HCT116 (cell line): ENCODE measurements at regions not wholly inside any gene's neighbourhood (a gene's known extent, or its start where the extent isn't known, plus 50 kb on each side); places are given as distances from the start of the nearest gene placed in this dataset.

ENCODE experiments used
- ATAC-seq: fragments of 200-7000 bp; cut with Tn5 transposase; 2 replicates; pipeline ENCODE4 v1.9.1; 2020; ENCODE audit warnings: mild to moderate bottlenecking, moderate library complexity
- BruUV-seq: library from RNA; stranded (reverse); fragments of 400-500 nt; replicated peaks from 2 replicates; lab custom pipeline; 2021; lab: Mats Ljungman, UMichigan
- CTCF ChIA-PET: fragments of 300-600 bp; sonication (Branson Sonifier 250); formaldehyde crosslinking; loops from one replicate; lab custom pipeline; 2021; ENCODE audit warnings: antibody characterized with exemption; lab: Charles Lee
- POLR2A ChIA-PET: fragments of 300-600, 350-600 bp; sonication (Branson Sonifier 250); formaldehyde crosslinking; loops from one replicate; lab custom pipeline; 2021; ENCODE audit warnings: antibody characterized with exemption; lab: Charles Lee
- RAD21 ChIA-PET, 2 experiments: fragments of 300-600 bp; sonication (Branson Sonifier 250); formaldehyde crosslinking; loops; one replicate each; lab custom pipeline; 2023; ENCODE audit warnings: low total read pairs in 2 of 2; ENCODE audit not compliant: uncharacterized antibody in 2 of 2, unreplicated experiment in 2 of 2, low non-redundant PET in 1 of 2; lab: Charles Lee
- DNase-seq: peaks from one replicate; pipeline ENCODE4 v3.0.0-alpha.2; 2010; ENCODE audit warnings: low read depth, low spot score
- H2AFZ ChIP-seq: fragments of 200-600 bp; shearing (Covaris generic), sonication (generic); 2 replicates; pipeline ENCODE4 v1.6.1; 2017; ENCODE audit warnings: low read depth, mixed run types, mixed read lengths, antibody characterized with exemption, low read length; ENCODE audit not compliant: poor library complexity, severe bottlenecking
- H3K27ac ChIP-seq: 2 replicates; pipeline ENCODE4 v1.5.1; 2012; ENCODE audit warnings: low read depth, low read length
- H3K27me3 ChIP-seq: fragments of 200-600 bp; sonication (generic); 2 replicates; pipeline ENCODE4 v1.6.1; 2016; ENCODE audit warnings: mixed run types, low read length, mixed read lengths; ENCODE audit not compliant: insufficient read depth
- H3K36me3 ChIP-seq, 2 experiments: fragments of 200-500 bp in 1 of 2; fragments of 200-600 bp in 1 of 2; sonication (Bioruptor generic) in 1 of 2; sonication (generic) in 1 of 2; 2 replicates each; pipeline versions ENCODE4 v1.5.1 to v1.6.1; 2014 to 2016; ENCODE audit warnings: low read length in 2 of 2, inconsistent platforms in 1 of 2, mixed read lengths in 1 of 2, mixed run types in 1 of 2; ENCODE audit not compliant: insufficient read depth in 2 of 2, control insufficient read depth in 1 of 2
- H3K4me1 ChIP-seq, 2 experiments: fragments of 200-600 bp in 1 of 2; sonication (generic) in 1 of 2; 2 replicates each; pipeline versions ENCODE4 v1.5.1 to v1.6.1; 2012 to 2017; ENCODE audit warnings: low read length in 2 of 2, inconsistent platforms in 1 of 2, mild to moderate bottlenecking in 1 of 2, mixed read lengths in 1 of 2, mixed run types in 1 of 2, moderate library complexity in 1 of 2; ENCODE audit not compliant: insufficient read depth in 2 of 2, control insufficient read depth in 1 of 2
- H3K4me2 ChIP-seq: fragments of 200-600 bp; sonication (generic); 2 replicates; pipeline ENCODE4 v1.6.1; 2017; ENCODE audit warnings: mixed run types, low read length, mixed read lengths
- H3K4me3 ChIP-seq, 2 experiments: fragments of 200-600 bp in 1 of 2; sonication (generic) in 1 of 2; replicated peaks in 1 of 2; 2 replicates each; pipeline ENCODE4 v1.5.1; 2011 to 2016; ENCODE audit warnings: low read length in 2 of 2, control low read depth in 1 of 2, low read depth in 1 of 2, mild to moderate bottlenecking in 1 of 2, mixed read lengths in 1 of 2, mixed run types in 1 of 2
- H3K79me2 ChIP-seq: fragments of 200-600 bp; sonication (generic); 2 replicates; pipeline ENCODE4 v1.6.1; 2017; ENCODE audit warnings: mild to moderate bottlenecking, mixed run types, low read length, moderate library complexity, mixed read lengths; ENCODE audit not compliant: insufficient read depth
- H3K9ac ChIP-seq: fragments of 200-600 bp; sonication (generic); 2 replicates; pipeline ENCODE4 v1.6.1; 2016; ENCODE audit warnings: low read length, mixed read lengths
- H3K9me2 ChIP-seq: fragments of 200-600 bp; sonication (generic), shearing (Covaris generic); 2 replicates; pipeline ENCODE4 v1.6.1; 2017; ENCODE audit warnings: mixed run types, mild to moderate bottlenecking, moderate library complexity; ENCODE audit not compliant: insufficient read depth
- H3K9me3 ChIP-seq, 2 experiments: fragments of 200-500 bp in 1 of 2; fragments of 200-600 bp in 1 of 2; sonication (Bioruptor generic) in 1 of 2; sonication (generic) in 1 of 2; 2 replicates each; pipeline ENCODE4 v1.6.1; 2014 to 2017; ENCODE audit warnings: low read length in 2 of 2, mixed read lengths in 2 of 2, inconsistent platforms in 1 of 2, low read depth in 1 of 2, mild to moderate bottlenecking in 1 of 2, mixed run types in 1 of 2, moderate library complexity in 1 of 2; ENCODE audit not compliant: control insufficient read depth in 1 of 2, insufficient read depth in 1 of 2
- H4K20me1 ChIP-seq: fragments of 200-600 bp; sonication (generic), shearing (Covaris generic); 2 replicates; pipeline ENCODE4 v1.6.1; 2017; ENCODE audit warnings: mixed run types, mild to moderate bottlenecking, moderate library complexity; ENCODE audit not compliant: insufficient read depth
- CBX3 ChIP-seq: IDR thresholded peaks from 2 replicates; pipeline ENCODE4 v1.6.1; 2012; ENCODE audit warnings: low read depth
- CTCF ChIP-seq, 3 experiments: fragments of 200-600 bp in 1 of 3; sonication (generic) in 1 of 3; IDR thresholded peaks in 2 of 3; conservative IDR thresholded peaks in 1 of 3; 2 replicates each; pipeline ENCODE4 v1.5.1; 2012 to 2017; ENCODE audit warnings: low read depth in 2 of 3, low read length in 2 of 3, antibody characterized with exemption in 1 of 3, borderline replicate concordance in 1 of 3, control low read depth in 1 of 3, mild to moderate bottlenecking in 1 of 3, mixed read lengths in 1 of 3, mixed run types in 1 of 3, moderate library complexity in 1 of 3; ENCODE audit not compliant: insufficient read depth in 1 of 3
- EGR1 ChIP-seq: IDR thresholded peaks from 2 replicates; pipeline ENCODE4 v1.6.1; 2012; ENCODE audit warnings: low read depth
- ELF1 ChIP-seq: IDR thresholded peaks from 2 replicates; pipeline ENCODE4 v1.6.1; 2012; ENCODE audit warnings: low read depth, borderline replicate concordance
- EZH2 ChIP-seq: fragments of 200-600 bp; sonication (generic); IDR thresholded peaks from 2 replicates; pipeline ENCODE4 v1.6.1; 2017; ENCODE audit warnings: antibody characterized with exemption, mixed run types
- EZH2phosphoT487 ChIP-seq: fragments of 200-600 bp; IDR thresholded peaks from 2 replicates; pipeline ENCODE4 v1.6.1; 2018; ENCODE audit warnings: antibody characterized with exemption, borderline replicate concordance
- FOSL1 ChIP-seq: IDR thresholded peaks from 2 replicates; pipeline ENCODE4 v1.6.1; 2012; ENCODE audit warnings: low read depth
- JUND ChIP-seq: IDR thresholded peaks from 2 replicates; pipeline ENCODE4 v1.6.1; 2012
- MAX ChIP-seq: IDR thresholded peaks from 2 replicates; pipeline ENCODE4 v1.6.1; 2012
- POLR2A ChIP-seq: IDR thresholded peaks from 2 replicates; pipeline ENCODE4 v1.7.0; 2011; ENCODE audit warnings: borderline replicate concordance; ENCODE audit not compliant: insufficient read depth, insufficient read length; ENCODE audit errors: extremely low read depth
- RAD21 ChIP-seq: IDR thresholded peaks from 2 replicates; pipeline ENCODE4 v1.6.1; 2012; ENCODE audit warnings: low read depth, mild to moderate bottlenecking
- REST ChIP-seq: IDR thresholded peaks from 2 replicates; pipeline ENCODE4 v1.6.1; 2012; ENCODE audit warnings: low read depth
- SIN3A ChIP-seq: IDR thresholded peaks from 2 replicates; pipeline ENCODE4 v1.6.1; 2012; ENCODE audit warnings: low read depth
- TCF7L2 ChIP-seq: IDR thresholded peaks from 2 replicates; pipeline ENCODE4 v1.7.0; 2011; ENCODE audit warnings: borderline replicate concordance, inconsistent platforms; ENCODE audit not compliant: insufficient read depth, insufficient read length; ENCODE audit errors: extremely low read depth
- YY1 ChIP-seq: IDR thresholded peaks from 2 replicates; pipeline ENCODE4 v1.6.1; 2011; ENCODE audit warnings: low read length, low read depth, moderate library complexity, mild to moderate bottlenecking; ENCODE audit not compliant: insufficient replicate concordance; ENCODE audit errors: extremely low read depth
- ZNF274 ChIP-seq: fragments of 200-500 bp; sonication (Bioruptor generic); IDR thresholded peaks from 2 replicates; pipeline ENCODE4 v1.6.1; 2014; ENCODE audit warnings: mild to moderate bottlenecking, low read depth, low read length, inconsistent platforms
- intact Hi-C: fragments of 100-400 bp; cut with micrococcal nuclease; formaldehyde crosslinking; loops from 2 replicates; pipeline ENCODE4 v1.10.0; 2022
- TF ChIP-seq, protein P1 (sequence below): IDR thresholded peaks from 2 replicates; pipeline ENCODE4 v1.6.1; 2012
- TF ChIP-seq, protein P2 (sequence below): IDR thresholded peaks from 2 replicates; pipeline ENCODE4 v1.6.1; 2011; ENCODE audit warnings: mild to moderate bottlenecking, low read length, moderate library complexity; ENCODE audit not compliant: insufficient replicate concordance; ENCODE audit errors: extremely low read depth

DNA sequence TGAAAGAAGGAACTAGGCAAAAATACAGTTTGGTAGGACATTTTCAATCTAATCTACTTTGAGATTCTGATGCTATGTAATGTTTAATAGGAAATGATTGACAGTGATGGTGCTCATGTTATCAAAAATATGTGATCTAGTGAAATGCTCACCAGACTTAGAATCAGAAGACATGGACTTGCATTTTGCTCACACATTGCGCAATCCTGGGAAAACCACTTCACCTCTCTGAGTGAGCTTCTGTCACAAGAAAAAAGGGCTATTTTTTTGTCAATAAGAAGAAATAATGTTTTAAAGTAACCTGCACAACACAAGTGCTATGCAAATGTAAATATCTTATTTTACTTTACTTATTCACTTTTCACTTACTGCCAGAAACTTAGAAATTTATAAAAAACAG, 380.9 kb upstream of the HTR2A start:
- CTCF ChIA-PET = no interaction called here
- intact Hi-C loops = no loop called here
- no peak for DNase-seq
- RAD21 ChIA-PET = no interaction called here
- no peaks in the 10 kb centered on the region for H4K20me1 ChIP-seq
- no TSS peak for BruUV-seq
- H3K36me3 ChIP-seq = no peaks in the 10 kb centered on the region
- H3K4me1 ChIP-seq = no peaks in the 10 kb centered on the region
- H2AFZ ChIP-seq = no peak overlapping the region
- no peaks in the 10 kb centered on the region for H3K9me2 ChIP-seq
- no peak overlapping the region for H3K27ac ChIP-seq
- ATAC-seq = no peak
- 0 out of 4 replicates have a peak, but pooled peaks cover 0 to 2% of the 10 kb centered on the region in 2 experiments for H3K9me3 ChIP-seq
- POLR2A ChIA-PET = no interaction called here
- no peaks in the 10 kb centered on the region for H3K79me2 ChIP-seq
- no peak overlapping the region for H3K4me3 ChIP-seq
- TF ChIP-seq EZH2 = no peak
- no peak for TF ChIP-seq EGR1
- no peak for TF ChIP-seq MAX
- TF ChIP-seq TCF7L2 = no peak
- no peak for TF ChIP-seq CBX3
- TF ChIP-seq JUND = no peak
- no peak for TF ChIP-seq RAD21
- no peak for TF ChIP-seq SIN3A
- no peak for TF ChIP-seq ZNF274
- no peak for TF ChIP-seq EZH2phosphoT487
- no peak for TF ChIP-seq POLR2A
- no peak for TF ChIP-seq CTCF (IDR thresholded peaks at IDR 0.05 in 2 of 3, conservative IDR thresholded peaks at IDR 0.05 in 1 of 3; ENCODE audit: borderline replicate concordance in 1 of 3, insufficient read depth in 1 of 3, low read depth in 2 of 3, low read length in 2 of 3)
- no peak for TF ChIP-seq FOSL1
- TF ChIP-seq, protein P1, sequence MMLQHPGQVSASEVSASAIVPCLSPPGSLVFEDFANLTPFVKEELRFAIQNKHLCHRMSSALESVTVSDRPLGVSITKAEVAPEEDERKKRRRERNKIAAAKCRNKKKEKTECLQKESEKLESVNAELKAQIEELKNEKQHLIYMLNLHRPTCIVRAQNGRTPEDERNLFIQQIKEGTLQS = no peak
- TF ChIP-seq, protein P2, sequence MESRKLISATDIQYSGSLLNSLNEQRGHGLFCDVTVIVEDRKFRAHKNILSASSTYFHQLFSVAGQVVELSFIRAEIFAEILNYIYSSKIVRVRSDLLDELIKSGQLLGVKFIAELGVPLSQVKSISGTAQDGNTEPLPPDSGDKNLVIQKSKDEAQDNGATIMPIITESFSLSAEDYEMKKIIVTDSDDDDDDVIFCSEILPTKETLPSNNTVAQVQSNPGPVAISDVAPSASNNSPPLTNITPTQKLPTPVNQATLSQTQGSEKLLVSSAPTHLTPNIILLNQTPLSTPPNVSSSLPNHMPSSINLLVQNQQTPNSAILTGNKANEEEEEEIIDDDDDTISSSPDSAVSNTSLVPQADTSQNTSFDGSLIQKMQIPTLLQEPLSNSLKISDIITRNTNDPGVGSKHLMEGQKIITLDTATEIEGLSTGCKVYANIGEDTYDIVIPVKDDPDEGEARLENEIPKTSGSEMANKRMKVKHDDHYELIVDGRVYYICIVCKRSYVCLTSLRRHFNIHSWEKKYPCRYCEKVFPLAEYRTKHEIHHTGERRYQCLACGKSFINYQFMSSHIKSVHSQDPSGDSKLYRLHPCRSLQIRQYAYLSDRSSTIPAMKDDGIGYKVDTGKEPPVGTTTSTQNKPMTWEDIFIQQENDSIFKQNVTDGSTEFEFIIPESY = no peak
- no peak for TF ChIP-seq YY1
- no peak for TF ChIP-seq ELF1
- TF ChIP-seq REST = no peak
- H3K9ac ChIP-seq = no peak overlapping the region
- H3K27me3 ChIP-seq = no peaks in the 10 kb centered on the region
- no peak overlapping the region for H3K4me2 ChIP-seq
